H9 (cell line): ENCODE measurements at regions not wholly inside any gene's neighbourhood (a gene's known extent, or its start where the extent isn't known, plus 50 kb on each side); places are given as distances from the start of the nearest gene placed in this dataset.

Source experiments
- DNase-seq: peaks from one replicate; pipeline ENCODE4 v3.0.0-alpha.2; 2017
- H2AFZ ChIP-seq: one replicate; pipeline ENCODE4 v1.6.1; 2013; ENCODE audit warnings: mild to moderate bottlenecking, low read length, control low read depth, moderate library complexity
- H2AK5ac ChIP-seq: 2 replicates; pipeline ENCODE4 v1.6.1; 2013; ENCODE audit warnings: low read length, control low read depth, mixed read lengths; ENCODE audit not compliant: insufficient read length
- H2BK120ac ChIP-seq: one replicate; pipeline ENCODE4 v1.6.1; 2013; ENCODE audit warnings: low read depth, mild to moderate bottlenecking, low read length, control low read depth, inconsistent platforms; ENCODE audit not compliant: poor library complexity, severe bottlenecking
- H2BK12ac ChIP-seq: 2 replicates; pipeline ENCODE4 v1.6.1; 2013; ENCODE audit warnings: low read length, control low read depth, mixed read lengths, low read depth; ENCODE audit not compliant: insufficient read length
- H2BK15ac ChIP-seq: 2 replicates; pipeline ENCODE4 v1.6.1; 2013; ENCODE audit warnings: low read depth, low read length, control low read depth
- H2BK20ac ChIP-seq: one replicate; pipeline ENCODE4 v1.6.1; 2013; ENCODE audit warnings: low read depth, mild to moderate bottlenecking, low read length, control low read depth, inconsistent platforms; ENCODE audit not compliant: poor library complexity, severe bottlenecking
- H2BK5ac ChIP-seq: 2 replicates; pipeline ENCODE4 v1.6.1; 2013; ENCODE audit warnings: low read length, control low read depth, mixed read lengths; ENCODE audit not compliant: insufficient read length
- H3K14ac ChIP-seq: 2 replicates; pipeline ENCODE4 v1.6.1; 2013; ENCODE audit warnings: low read length, control low read depth; ENCODE audit not compliant: insufficient read depth
- H3K18ac ChIP-seq: 2 replicates; pipeline ENCODE4 v1.6.1; 2013; ENCODE audit warnings: low read depth, mild to moderate bottlenecking, mixed read lengths, low read length, control low read depth; ENCODE audit not compliant: insufficient read length
- H3K23ac ChIP-seq: 2 replicates; pipeline ENCODE4 v1.6.1; 2013; ENCODE audit warnings: low read length, control low read depth, mixed read lengths, low read depth; ENCODE audit not compliant: insufficient read length
- H3K23me2 ChIP-seq: 2 replicates; pipeline ENCODE4 v1.6.1; 2013; ENCODE audit warnings: low read depth, mild to moderate bottlenecking, mixed read lengths, low read length, control low read depth; ENCODE audit not compliant: insufficient read length, poor library complexity, severe bottlenecking
- H3K27ac ChIP-seq: 2 replicates; pipeline ENCODE4 v1.5.1; 2013; ENCODE audit warnings: low read length, control low read depth, mixed read lengths, low read depth; ENCODE audit not compliant: insufficient read length
- H3K27me3 ChIP-seq: 2 replicates; pipeline ENCODE4 v1.6.1; 2013; ENCODE audit warnings: low read length, control low read depth, inconsistent platforms; ENCODE audit not compliant: insufficient read depth
- H3K4ac ChIP-seq: 2 replicates; pipeline ENCODE4 v1.6.1; 2013; ENCODE audit warnings: low read depth, mild to moderate bottlenecking, control low read depth, inconsistent platforms, low read length, moderate library complexity
- H3K4me1 ChIP-seq: 2 replicates; pipeline ENCODE4 v1.6.1; 2013; ENCODE audit warnings: low read length, control low read depth, inconsistent platforms; ENCODE audit not compliant: insufficient read depth
- H3K4me2 ChIP-seq: 2 replicates; pipeline ENCODE4 v1.6.1; 2013; ENCODE audit warnings: low read length, control low read depth, mixed read lengths; ENCODE audit not compliant: insufficient read length, insufficient read depth
- H3K56ac ChIP-seq: 2 replicates; pipeline ENCODE4 v1.6.1; 2013; ENCODE audit warnings: low read depth, mild to moderate bottlenecking, mixed read lengths, low read length, control low read depth; ENCODE audit not compliant: insufficient read length
- H3K79me1 ChIP-seq: 2 replicates; pipeline ENCODE4 v1.6.1; 2013; ENCODE audit warnings: low read depth, mild to moderate bottlenecking, moderate library complexity, low read length, control low read depth, inconsistent platforms; ENCODE audit not compliant: insufficient read depth, poor library complexity, severe bottlenecking
- H3K79me2 ChIP-seq: 2 replicates; pipeline ENCODE4 v1.6.1; 2013; ENCODE audit warnings: low read length, control low read depth, inconsistent platforms; ENCODE audit not compliant: insufficient read depth
- H3K9ac ChIP-seq: 2 replicates; pipeline ENCODE4 v1.6.1; 2013; ENCODE audit warnings: low read length, control low read depth, mixed read lengths; ENCODE audit not compliant: insufficient read length; ENCODE audit errors: extremely low read depth
- H3K9me3 ChIP-seq: one replicate; pipeline ENCODE4 v1.6.1; 2013; ENCODE audit warnings: low read depth, low read length, inconsistent platforms; ENCODE audit not compliant: control insufficient read depth
- H3T11ph ChIP-seq: one replicate; pipeline ENCODE4 v1.6.1; 2013; ENCODE audit warnings: mild to moderate bottlenecking, low read length, control low read depth, inconsistent platforms
- H4K20me1 ChIP-seq: one replicate; pipeline ENCODE4 v1.6.1; 2013; ENCODE audit not compliant: control insufficient read depth, insufficient read length, insufficient read depth
- H4K5ac ChIP-seq: 2 replicates; pipeline ENCODE4 v1.6.1; 2013; ENCODE audit warnings: low read depth, mild to moderate bottlenecking, mixed read lengths, low read length, control low read depth; ENCODE audit not compliant: insufficient read length
- H4K8ac ChIP-seq: replicated peaks from 2 replicates; pipeline ENCODE4 v1.6.1; 2013; ENCODE audit warnings: low read length, control low read depth, mixed read lengths, low read depth; ENCODE audit not compliant: insufficient read length
- H4K91ac ChIP-seq: 2 replicates; pipeline ENCODE4 v1.6.1; 2013; ENCODE audit warnings: low read depth, mild to moderate bottlenecking, moderate library complexity, mixed read lengths, low read length, control low read depth; ENCODE audit not compliant: insufficient read length
- H3K27ac Mint-ChIP-seq, 3 experiments: 2 replicates in 2 of 3; 3 replicates in 1 of 3; pipeline ENCODE4 v1.8.0; 2020 to 2021; ENCODE audit warnings: mixed read lengths in 3 of 3, mild to moderate bottlenecking in 1 of 3, moderate library complexity in 1 of 3
- H3K27me3 Mint-ChIP-seq: 2 replicates; pipeline ENCODE4 v1.8.0; 2021; ENCODE audit warnings: low read depth, mild to moderate bottlenecking, moderate library complexity, mixed read lengths
- H3K36me3 Mint-ChIP-seq, 3 experiments: 2 replicates in 2 of 3; 3 replicates in 1 of 3; pipeline ENCODE4 v1.8.0; 2020 to 2021; ENCODE audit warnings: low read depth in 3 of 3, mixed read lengths in 3 of 3; ENCODE audit not compliant: insufficient read depth in 1 of 3
- H3K4me1 Mint-ChIP-seq, 2 experiments: 2 replicates each; pipeline ENCODE4 v1.8.0; 2020; ENCODE audit warnings: mixed read lengths in 2 of 2
- H3K4me3 Mint-ChIP-seq, 2 experiments: 2 replicates in 1 of 2; 3 replicates in 1 of 2; pipeline ENCODE4 v1.8.0; 2020 to 2021; ENCODE audit warnings: mild to moderate bottlenecking in 2 of 2, mixed read lengths in 2 of 2, moderate library complexity in 1 of 2
- H3K9me3 Mint-ChIP-seq, 2 experiments: 2 replicates in 1 of 2; 3 replicates in 1 of 2; pipeline ENCODE4 v1.8.0; 2020; ENCODE audit warnings: mild to moderate bottlenecking in 2 of 2, mixed read lengths in 2 of 2, moderate library complexity in 1 of 2
- WGBS: extraction: QIAGEN DNeasy Blood & Tissue Kit; methylation state at CpG from one replicate; pipeline ENCODE4 v1.1.7; 2013; ENCODE audit warnings: missing lambda C conversion rate, low lambda C conversion rate, mixed read lengths; ENCODE audit not compliant: insufficient read length; ENCODE audit errors: extremely low coverage; 5-methylcytosine and 5-hydroxymethylcytosine counted together
- TF ChIP-seq, protein P1 (sequence below): fragments of 200-600 bp; sonication (generic); conservative IDR thresholded peaks from 3 replicates; pipeline ENCODE4 v1.8.0; 2021; ENCODE audit warnings: antibody characterized with exemption, mild to moderate bottlenecking

DNA sequence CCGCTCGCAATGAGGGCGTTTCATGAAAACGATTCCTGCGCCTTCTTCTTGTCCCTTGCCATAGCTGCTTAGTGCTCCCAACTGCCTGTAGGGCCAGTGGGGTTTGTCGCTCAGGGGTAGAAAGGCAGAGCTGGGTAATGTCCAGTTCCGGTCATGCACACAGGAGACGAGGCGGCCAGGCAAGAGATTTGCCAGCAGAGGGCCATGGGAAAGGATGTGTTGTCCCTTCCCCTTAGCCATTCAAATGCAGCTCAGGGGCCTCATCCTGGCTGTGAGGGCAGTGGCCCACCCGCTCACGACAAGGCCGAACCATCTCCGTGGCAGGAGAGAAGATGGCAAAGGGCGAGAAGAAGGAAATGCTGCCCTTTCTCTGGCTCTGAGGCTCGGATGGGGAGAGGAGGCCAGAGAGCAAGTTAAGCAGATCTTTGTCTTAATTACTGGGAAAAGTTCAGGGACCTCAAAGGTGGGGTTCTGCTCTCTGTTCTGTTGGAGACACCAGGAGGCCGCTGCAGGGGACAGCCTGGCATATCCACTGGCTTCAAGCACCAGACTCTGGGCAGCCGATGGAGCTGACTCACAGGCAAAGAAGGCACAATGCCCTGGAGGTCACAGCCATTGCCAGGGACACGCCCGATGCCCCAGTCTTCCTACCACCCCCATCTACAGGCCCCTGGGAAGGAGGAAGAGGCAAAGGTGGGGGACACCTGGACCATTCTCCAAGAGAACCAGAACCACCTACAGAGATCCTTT lies 534.8 kb upstream of the MGMT start:
- Histone ChIP-seq H3K23ac (no peak overlapping the region), H3K56ac (no peak overlapping the region), H3K27ac (no peak overlapping the region), H3K9ac (no peak overlapping the region), H2BK120ac (no peak overlapping the region), H3K23me2 (no peaks in the 10 kb centered on the region), H3K18ac (no peak overlapping the region), H3K27me3 (no peaks in the 10 kb centered on the region), H3K4ac (no peak overlapping the region), H2BK5ac (no peak overlapping the region), H4K91ac (no peak overlapping the region), H2BK15ac (no peak overlapping the region), H4K20me1 (no peaks in the 10 kb centered on the region), H3K4me2 (no peak overlapping the region), H4K5ac (no peak overlapping the region), H2BK20ac (no peak overlapping the region), H3K4me1 (no peaks in the 10 kb centered on the region), H4K8ac (no peak overlapping the region), H2AFZ (no peak overlapping the region), H3K79me1 (no peaks in the 10 kb centered on the region), H2AK5ac (no peak overlapping the region), H2BK12ac (no peak overlapping the region), H3K14ac (no peak overlapping the region), H3T11ph (no peak overlapping the region), H3K79me2 (no peaks in the 10 kb centered on the region), H3K9me3 (no peaks in the 10 kb centered on the region)
- Mint-ChIP-seq H3K27me3 (no peaks in the 10 kb centered on the region; the same call in 1 of the 2 replicates), H3K4me3 (no peak overlapping the region), H3K4me1 (peaks cover 6 to 18% of the 10 kb centered on the region in 2 experiments), H3K9me3 (no peaks in the 10 kb centered on the region), H3K36me3 (no peaks in the 10 kb centered on the region; a peak in 1 of 7 replicates), H3K27ac (no peak overlapping the region)
- TF ChIP-seq, protein P1, sequence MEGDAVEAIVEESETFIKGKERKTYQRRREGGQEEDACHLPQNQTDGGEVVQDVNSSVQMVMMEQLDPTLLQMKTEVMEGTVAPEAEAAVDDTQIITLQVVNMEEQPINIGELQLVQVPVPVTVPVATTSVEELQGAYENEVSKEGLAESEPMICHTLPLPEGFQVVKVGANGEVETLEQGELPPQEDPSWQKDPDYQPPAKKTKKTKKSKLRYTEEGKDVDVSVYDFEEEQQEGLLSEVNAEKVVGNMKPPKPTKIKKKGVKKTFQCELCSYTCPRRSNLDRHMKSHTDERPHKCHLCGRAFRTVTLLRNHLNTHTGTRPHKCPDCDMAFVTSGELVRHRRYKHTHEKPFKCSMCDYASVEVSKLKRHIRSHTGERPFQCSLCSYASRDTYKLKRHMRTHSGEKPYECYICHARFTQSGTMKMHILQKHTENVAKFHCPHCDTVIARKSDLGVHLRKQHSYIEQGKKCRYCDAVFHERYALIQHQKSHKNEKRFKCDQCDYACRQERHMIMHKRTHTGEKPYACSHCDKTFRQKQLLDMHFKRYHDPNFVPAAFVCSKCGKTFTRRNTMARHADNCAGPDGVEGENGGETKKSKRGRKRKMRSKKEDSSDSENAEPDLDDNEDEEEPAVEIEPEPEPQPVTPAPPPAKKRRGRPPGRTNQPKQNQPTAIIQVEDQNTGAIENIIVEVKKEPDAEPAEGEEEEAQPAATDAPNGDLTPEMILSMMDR = peak; percentile 21; the same call in 1 of the 3 replicates
- no CpG with 5 or more reads among the region's 19 CpGs for WGBS
- no peak for DNase-seq
